ENCODE measurements at regions not wholly inside any gene's neighbourhood (a gene's known extent, or its start where the extent isn't known, plus 50 kb on each side); places are given as distances from the start of the nearest gene placed in this dataset.

DNA sequence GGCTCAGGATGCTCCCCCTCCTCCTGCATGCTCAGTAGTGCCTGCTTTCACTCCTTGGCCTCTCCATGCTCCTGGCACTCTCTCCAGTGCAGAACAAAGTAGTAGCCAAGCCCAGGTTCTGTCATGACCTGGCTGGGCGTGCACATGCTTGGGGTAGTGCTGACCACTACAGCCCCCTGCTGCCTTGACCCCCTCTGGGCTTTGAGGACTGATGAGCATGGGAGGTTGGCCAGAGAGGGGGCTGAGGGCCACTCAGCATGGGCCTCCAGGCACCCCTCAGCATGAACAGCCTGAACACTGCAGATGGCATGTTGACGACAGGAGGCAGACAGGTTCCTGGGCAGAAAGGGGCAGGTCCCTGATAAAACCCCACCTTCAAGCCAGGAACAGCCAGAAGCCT lies 935.7 kb upstream of the PRMT6 start:
- DNase-seq: peak in 1 of 10 donors; percentile 73
- intact Hi-C loops (cut with DNase I): no loop called here

DNA sequence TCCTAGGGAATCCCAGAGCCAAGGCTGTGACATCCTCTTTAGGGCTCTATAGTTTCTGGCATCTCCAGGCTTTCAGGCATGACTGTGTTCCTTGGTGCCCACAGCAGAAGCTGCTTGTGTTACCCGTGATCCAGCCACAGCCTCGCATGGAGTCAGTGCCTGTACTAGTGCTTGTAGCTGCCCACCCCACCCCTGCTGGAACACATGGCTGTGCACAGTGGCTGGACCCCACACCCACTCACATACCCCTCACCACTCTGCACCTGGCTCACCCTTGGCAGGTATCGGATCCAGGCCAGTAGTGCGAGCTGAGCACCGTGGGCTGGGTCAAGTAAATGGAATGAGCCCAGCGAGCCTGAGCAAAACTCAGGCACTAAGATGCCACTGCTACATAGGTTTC lies 934.7 kb upstream of the PRMT6 start:
- intact Hi-C loops (cut with DNase I): no loop called here
- peak in 2 of 10 donors; percentile 49 to 70 for DNase-seq

DNA sequence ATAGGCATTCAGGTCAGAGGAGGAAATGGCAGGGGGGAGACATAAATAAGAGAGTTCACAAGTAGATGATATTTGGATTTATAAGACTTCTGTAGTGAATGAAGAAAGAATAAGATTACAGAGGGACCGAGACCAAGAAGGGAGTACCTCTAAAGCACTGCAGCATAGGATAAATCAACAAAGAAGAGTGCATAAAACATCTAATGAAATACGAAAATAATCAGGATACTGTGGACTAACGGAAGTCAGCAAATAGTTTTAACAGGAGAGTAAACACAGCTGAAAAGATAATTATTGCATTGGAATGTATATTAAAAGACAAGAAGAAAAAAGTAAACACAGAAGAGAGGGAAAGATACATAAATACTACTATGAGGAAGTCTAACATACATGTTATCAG lies 921.9 kb upstream of the PRMT6 start:
- DNase-seq: no peak

DNA sequence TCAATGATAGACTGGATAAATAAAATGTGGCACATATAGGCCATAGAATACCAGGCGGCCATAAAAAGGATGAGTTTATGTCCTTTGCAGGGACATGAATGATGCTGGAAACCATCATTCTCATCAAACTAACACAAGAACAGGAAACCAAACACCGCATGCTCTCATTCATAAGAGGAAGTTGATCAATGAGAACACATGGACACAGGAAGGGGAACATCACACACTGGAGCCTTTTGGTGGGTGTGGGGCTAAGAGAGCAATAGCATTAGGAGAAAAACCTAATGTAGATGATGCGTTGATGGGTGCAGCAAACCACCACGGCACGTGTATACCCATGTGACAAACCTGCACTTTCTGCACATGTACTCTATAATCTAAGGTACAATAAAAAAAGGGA lies 883.4 kb upstream of the PRMT6 start:
- no peak for DNase-seq
- intact Hi-C loops (cut with DNase I): no loop called here

More for the DNA sequence above, 921.9 kb upstream of the PRMT6 start:
- intact Hi-C loops (cut with DNase I): no loop called here

DNA sequence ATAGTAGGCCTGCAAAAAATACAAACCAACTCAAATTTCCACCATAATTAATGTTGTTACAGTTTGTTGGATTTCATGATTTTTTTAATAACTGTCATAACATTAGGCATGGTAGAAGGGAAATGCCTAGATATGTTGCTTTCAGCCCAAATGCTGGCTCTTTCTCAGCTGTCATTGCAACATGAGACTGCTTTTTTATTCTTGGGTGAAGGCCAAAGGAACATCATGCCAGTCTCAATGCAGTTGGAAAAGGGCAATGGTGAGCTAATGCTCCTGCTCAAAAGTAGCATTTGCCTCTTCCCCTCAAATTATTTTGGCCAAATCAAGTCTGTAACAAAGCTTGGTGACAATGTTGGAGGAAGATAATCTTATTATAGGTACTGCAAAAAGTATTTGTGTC lies 877.7 kb upstream of the PRMT6 start:
- intact Hi-C loops (cut with DNase I): no loop called here
- DNase-seq: no peak

DNA sequence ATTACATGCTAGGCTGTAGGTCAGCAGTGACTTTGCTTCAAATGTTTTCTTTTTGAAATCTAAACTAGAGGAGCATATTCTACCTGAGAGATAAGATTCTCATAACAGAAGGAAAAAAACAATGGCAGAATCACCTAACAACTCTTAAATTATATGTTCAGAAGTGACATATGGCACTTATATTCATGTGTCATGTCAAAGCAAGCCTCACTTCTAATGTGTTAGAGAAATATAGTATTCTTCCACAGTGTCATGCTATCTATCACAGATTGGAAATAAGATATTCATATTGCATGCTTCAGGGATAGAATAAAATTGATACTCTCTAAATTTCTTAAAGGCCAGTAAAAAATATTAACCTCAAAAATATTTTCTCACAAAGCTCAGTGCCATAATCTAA lies 874.6 kb upstream of the PRMT6 start:
- intact Hi-C loops (cut with DNase I): no loop called here
- no peak for DNase-seq

DNA sequence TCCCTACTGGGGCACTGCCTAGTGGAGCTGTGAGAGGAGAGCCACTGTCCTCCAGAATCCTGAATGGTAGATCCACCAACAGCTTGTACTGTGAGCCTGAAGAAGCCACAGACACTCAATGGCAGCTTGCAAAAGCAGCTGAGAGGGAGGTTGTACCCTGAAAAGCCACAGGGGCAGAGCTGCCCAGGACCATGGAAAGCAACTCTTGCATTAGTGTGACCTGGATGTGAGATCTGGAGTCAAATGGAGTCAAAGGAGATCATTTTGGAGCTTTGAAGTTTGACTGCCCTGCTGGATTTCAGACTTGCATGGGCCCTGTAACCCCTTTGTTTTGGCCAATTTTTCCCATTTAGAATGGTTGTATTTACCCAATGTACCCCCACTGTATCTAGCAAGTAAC lies 871.4 kb upstream of the PRMT6 start:
- no peak for DNase-seq
- intact Hi-C loops (cut with DNase I): no loop called here

DNA sequence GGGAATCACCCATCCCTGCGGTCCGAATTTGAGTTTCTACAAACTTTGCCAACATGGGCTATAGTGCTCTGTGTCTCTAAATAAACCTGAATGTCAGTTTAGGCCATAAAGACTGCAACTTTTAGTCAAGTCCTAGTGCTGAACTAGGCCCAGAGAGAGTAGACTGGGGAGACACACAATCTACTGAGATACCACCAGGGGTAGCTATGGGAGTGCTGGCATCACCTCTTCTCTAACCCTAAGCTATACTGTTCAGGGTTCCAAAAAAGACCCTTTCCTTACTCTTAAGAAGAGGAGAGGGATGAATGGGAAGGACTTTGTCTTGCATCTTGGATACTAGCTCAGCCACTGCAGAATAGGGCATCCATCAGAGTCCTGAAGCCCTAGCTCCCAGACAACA lies 866.7 kb upstream of the PRMT6 start:
- intact Hi-C loops (cut with DNase I): no loop called here
- DNase-seq: no peak

DNA sequence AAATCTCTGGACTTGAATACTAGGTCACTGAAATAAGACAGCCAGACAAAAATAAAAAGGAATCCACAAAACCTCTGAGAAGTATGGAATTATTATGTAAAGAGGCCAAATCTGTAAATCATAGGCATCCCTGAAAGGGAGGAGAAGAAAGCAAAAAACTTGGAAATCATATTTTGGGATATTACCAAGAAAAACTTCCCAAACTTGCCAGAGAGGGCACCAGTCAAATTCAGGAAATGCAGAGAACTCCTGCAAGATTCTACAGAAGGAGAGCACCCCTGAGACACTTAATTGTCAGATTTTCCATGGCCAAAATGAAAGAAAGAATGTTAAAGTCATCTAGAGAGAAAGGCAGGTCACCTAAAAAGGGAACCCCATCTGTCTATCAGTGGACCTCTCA lies 862.3 kb upstream of the PRMT6 start:
- DNase-seq: no peak
- intact Hi-C loops (cut with DNase I): no loop called here

DNA sequence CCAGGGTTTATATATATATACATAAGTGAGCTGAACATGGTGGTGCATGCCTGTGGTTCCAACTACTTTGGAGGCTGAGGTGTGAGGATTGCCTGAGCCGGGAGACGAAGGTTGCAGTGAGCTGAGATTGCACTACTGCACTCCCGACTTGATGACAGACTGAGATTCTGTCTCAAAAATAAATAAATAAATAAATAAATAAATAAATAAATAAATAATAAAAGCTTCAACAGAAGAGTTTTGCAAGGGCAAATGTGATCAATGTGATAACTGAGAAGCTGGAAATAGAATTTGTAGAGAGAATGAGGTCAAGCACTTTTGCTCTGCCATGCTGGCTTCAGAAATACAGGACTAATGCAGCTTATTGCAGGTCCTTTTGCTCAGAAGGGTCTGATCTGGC lies 855.8 kb upstream of the PRMT6 start:
- intact Hi-C loops (cut with DNase I): no loop called here
- no peak for DNase-seq

DNA sequence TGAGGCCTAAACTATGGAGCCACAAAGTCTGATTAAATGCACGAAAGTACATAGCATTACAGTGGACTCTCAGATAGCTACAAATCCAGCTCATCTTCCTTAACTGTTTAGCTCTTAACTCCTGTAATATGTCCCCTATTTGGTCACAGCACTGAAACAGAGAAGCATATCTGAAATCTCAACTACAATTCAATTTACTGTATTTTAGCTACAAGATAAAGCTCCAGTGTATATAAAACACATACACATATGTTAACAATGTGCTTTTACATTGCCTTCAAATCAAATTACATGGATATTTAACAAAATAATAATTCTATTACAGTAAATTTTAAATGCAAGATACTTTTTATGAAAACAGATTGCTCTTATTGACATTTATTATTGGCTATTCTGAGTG lies 849.3 kb upstream of the PRMT6 start:
- DNase-seq: no peak
- intact Hi-C loops (cut with DNase I): no loop called here

DNA sequence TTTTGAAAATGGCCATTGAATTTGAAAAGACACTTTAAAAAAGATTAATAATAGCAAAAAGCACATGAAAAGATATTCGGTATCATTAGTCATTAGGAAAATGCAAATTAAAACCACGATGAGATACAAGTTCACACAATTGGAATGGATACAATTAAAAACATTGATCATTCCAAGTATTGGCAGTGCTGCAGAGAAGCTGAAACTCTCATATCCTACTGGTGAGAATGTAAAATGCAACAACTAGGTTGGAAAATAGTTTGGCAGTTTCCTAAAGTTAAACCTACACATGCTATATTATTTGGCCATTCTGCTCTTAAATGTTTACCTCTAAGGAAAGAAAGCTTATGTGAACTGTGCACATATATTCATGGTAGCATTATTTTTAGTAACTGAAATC lies 838.7 kb upstream of the PRMT6 start:
- intact Hi-C loops (cut with DNase I): no loop called here
- no peak for DNase-seq

DNA sequence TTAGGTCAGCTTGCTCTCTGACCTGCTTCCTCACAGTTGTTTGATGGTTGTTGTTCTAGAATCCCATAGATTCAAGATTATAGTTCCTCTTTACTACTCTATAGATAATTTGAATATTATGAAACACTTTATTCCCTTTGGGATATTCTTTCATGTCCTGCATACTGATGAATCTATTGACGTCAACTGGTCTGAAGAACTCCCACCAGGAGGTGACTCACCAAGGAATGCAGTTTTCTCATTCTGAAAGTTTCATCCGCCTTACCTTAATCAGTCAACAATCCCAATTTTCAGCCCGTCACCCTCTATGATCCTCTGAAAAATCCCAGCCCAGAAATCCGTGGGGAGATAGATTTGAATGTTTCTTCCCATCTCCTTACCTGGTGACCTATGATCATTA lies 834.1 kb upstream of the PRMT6 start:
- DNase-seq: no peak
- intact Hi-C loops (cut with DNase I): no loop called here

DNA sequence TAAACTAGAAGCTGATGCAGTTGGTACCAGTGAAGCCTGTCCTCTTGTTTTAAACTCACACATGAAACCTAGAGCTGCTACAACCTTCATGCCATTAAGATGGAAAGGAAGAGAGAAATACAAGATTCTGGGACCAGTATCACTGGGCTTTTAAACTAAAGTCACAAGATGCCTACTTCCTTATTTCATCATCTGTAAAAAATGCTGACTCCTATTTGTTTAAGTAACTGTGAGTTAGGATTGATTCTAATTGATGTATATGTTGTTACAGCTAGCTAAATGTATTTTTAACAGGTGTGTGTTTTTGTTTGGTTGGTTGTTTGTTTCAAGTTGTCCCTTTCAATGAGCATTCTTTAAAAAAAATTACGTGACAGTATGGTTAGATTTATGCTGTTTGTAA lies 833.3 kb upstream of the PRMT6 start:
- intact Hi-C loops (cut with DNase I): no loop called here
- no peak for DNase-seq

DNA sequence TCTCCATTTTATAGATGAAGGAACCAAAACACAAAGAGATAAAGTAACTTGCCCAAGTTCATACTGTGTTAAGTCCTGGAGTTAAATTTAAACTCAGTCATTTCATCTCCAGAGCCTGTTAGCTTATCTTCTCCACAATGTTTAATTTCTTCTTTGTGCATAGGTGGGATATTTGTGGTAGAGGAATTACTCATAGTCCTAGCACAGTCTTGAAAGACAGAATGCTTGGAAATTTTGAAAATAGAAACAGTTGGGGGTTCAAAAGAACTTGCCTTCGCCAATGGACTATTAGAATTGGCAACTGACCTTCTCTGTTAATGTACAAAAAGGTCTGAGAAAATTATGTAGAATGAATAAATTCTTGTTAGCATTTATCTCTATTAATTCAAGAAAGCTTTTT lies 832.0 kb upstream of the PRMT6 start:
- intact Hi-C loops (cut with DNase I): no loop called here
- no peak for DNase-seq

DNA sequence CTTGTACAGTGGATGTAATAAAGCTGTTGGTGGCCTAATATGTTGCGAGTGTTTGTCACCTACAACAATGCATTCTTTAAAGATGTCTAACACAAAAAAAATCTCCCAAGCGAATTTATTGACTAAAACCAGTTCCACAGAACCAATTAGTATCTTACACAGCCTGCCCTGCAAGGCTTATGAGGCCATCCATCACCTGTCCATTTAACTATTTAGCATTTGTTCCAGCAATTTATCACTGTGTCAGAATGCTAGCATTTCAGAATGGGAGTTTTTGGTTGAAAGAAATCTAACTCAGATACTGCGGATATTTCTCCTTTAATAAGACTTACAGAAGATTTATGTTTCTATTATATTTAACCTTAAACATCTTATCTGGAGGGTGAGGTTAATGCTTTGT lies 831.1 kb upstream of the PRMT6 start:
- intact Hi-C loops (cut with DNase I): no loop called here

DNA sequence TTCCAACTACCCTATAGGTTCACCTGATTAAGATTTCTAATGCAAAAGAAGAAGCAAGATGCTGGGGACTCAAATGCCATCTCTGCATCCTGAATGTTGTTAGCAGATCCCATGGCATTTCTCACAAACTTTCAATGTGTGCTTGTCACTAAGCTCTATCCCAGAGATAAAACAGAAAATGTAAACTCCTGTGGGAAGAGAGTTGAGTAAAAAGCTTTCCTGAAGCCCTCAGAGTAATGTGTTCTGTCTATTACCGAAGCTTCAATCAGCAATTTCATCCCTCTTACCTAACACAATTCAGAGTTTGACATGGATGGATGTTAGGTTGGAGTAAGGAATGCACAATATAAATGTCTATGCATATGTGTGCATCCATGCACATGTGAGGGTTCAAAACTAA lies 829.9 kb upstream of the PRMT6 start:
- no peak for DNase-seq

More for the DNA sequence above, 831.1 kb upstream of the PRMT6 start:
- no peak for DNase-seq

DNA sequence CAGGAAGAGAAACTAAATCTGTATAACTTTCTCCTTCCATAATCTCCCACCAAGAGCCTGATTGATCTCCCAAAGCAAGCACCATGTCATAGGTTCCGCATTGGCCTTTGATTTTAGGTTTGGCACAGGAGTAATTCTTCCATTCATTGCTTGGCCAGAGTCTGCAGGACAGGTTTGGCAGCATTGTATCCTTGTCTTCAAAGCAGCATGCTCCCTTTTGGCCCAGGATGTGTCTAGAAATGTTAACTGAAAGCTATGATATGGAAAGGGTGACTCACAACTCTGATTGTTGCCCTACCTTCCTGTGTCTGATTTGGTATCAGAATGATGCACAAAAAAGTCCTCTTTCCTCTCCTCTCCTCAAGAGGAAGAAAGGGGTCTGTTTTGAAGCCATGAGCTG lies 824.3 kb upstream of the PRMT6 start:
- intact Hi-C loops (cut with DNase I): no loop called here

More for the DNA sequence above, 829.9 kb upstream of the PRMT6 start:
- intact Hi-C loops (cut with DNase I): no loop called here

DNA sequence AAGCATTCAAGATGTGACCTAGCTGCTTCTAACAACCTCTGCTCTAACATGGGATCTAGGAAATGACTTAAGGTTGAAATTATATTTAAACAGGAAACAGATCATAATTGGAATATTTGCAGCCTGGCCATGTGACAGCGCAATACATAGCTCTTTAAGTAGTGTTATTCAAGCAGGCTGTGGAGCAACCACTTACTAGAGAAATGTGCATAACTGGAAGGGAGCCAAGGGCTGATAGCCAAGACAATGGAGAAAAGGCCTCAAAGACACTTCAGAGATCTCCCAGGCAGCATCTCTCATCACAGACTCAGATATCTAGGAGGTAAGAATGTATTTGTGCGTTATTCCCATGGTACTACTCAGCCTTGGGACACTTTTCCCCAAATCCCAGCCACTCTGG lies 823.0 kb upstream of the PRMT6 start:
- intact Hi-C loops (cut with DNase I): no loop called here
- DNase-seq: no peak

More for the DNA sequence above, 824.3 kb upstream of the PRMT6 start:
- no peak for DNase-seq

DNA sequence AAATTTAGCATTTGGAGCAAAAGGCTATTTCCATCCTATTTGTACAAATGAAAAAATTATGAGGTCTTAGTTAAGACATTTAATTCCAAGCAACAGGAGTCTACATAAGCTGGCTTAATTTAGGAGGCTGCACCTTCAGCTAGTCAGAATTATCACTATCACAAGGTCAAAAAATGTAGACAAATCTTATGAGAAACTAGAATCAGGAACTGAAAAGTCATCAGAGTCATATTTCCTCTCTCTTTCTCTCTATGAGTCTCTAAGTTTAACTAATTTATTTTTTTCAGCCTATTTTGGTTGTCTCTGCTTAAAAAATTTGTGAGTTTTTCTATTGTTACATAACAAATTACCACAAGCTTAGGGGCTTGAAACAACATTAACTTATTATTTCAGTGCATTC lies 807.1 kb upstream of the PRMT6 start:
- intact Hi-C loops (cut with DNase I): no loop called here
- DNase-seq: no peak

DNA sequence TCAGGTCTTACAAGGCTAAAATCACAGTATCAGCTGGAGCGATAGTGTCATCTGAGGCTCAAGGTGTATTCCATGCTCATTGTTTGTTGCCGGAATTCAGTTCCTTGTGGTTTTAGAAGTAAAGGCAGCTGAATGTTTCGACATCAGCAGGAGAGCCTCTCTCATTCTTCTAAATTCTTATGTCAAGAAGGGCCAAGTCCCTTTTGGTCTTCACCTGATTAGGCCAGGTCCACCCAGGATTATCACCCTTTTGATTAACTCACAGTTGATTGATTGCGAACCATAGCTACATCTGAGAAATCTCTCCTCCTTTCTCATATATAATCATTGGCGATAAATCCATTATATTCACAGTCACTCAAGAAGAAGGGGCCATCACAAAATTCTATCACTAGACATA lies 806.7 kb upstream of the PRMT6 start:
- intact Hi-C loops (cut with DNase I): no loop called here
- no peak for DNase-seq

DNA sequence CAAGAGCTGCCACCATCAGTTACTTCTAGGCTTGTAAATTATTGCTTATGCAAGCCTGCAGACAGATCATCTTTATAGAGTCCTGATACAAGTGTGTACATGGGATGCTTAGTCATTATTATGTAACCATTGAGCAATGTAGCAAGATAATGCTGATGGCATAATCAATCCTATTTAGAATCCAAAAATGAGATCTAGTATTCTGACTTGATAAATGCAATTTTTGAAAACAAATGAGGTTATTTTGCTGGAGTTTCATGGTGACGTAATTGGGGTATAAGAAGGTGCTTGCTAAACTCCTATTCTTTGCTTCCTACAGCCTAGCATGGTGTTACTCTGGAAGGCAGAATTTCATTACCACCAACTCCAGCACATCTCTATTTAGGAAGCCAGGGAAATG lies 801.7 kb upstream of the PRMT6 start:
- intact Hi-C loops (cut with DNase I): no loop called here
- DNase-seq: no peak

DNA sequence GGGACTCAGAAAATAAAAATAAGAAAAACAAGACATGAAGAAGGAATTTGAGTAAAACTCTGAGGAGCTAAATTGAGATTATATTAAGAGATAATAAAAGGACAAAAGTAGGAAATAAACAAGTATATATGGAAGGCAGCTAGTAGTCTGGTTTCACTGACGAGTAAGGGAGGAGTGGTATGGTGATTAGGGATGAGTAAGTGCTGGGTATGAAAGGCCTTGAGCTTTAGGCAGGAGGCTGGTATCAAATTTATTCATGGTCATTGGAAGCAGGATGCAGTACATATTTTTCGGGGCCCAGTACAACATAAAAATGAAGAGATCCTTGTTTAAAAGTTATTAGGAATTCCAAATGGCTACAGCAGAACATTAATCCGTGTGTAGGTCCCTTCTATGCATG lies 789.7 kb upstream of the PRMT6 start:
- intact Hi-C loops (cut with DNase I): no loop called here

DNA sequence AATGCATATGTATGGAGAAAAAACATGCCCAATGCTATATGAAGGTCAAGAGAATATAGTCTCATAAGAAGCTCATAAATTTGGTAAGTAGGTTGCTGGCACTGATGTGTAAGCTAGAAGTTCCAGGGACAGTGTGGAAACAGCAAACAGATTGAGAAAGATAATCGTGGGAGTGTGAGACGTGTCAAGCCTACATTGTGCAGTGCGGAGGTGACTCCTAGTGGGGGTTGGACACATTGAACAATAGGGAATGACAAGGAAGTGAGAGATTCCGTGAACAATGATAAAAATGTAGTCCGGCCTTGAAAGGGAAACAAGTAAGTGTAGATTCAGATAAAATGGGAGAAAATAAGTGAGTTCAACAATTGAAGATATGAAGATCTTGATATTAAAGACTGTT lies 788.4 kb upstream of the PRMT6 start:
- DNase-seq: peak in 8 of 10 donors; percentile 8 to 77 (median 25)
- intact Hi-C loops (cut with DNase I): no loop called here

More for the DNA sequence above, 789.7 kb upstream of the PRMT6 start:
- no peak for DNase-seq

Data from posterior cingulate gyrus (tissue), 11 donors.